ENCODE measurements at regions not wholly inside any gene's neighbourhood (a gene's known extent, or its start where the extent isn't known, plus 50 kb on each side); places are given as distances from the start of the nearest gene placed in this dataset.

GRCh38 chr13:59178344-59178743, 985.4 kb downstream of the DIAPH3 start:
- no TSS peak for BruUV-seq (replicated peaks)
- Mint-ChIP-seq H3K27ac (ENCODE audit: low read depth, unreplicated experiment) (no peak overlapping the region), H3K4me3 (ENCODE audit: unreplicated experiment) (no peak overlapping the region), H3K27me3 (ENCODE audit: insufficient read depth, unreplicated experiment) (peaks cover 11% of the 10 kb centered on the region), H3K36me3 (ENCODE audit: insufficient read depth, unreplicated experiment) (no peaks in the 10 kb centered on the region), H3K4me1 (ENCODE audit: insufficient read depth, unreplicated experiment) (no peaks in the 10 kb centered on the region), H3K9me3 (ENCODE audit: unreplicated experiment) (peaks cover 15% of the 10 kb centered on the region)
- no peak for TF ChIP-seq CTCF (IDR thresholded peaks at IDR 0.05; ENCODE audit: unreplicated experiment)
- CTCF ChIA-PET: no interaction called here
- DNase-seq (ENCODE audit: unreplicated experiment): peak; percentile 27
- intact Hi-C loops (cut with micrococcal nuclease): no loop called here
- POLR2A ChIA-PET: no interaction called here

GRCh38 chr13:59182241-59182640, 981.5 kb downstream of the DIAPH3 start:
- ChIA-PET CTCF (no interaction called here), POLR2A (interaction anchor here (0.5 kb wide), 1 partner anchor 148 kb away, joined by 4 read pairs; no protein-coding TSS in a partner anchor)
- BruUV-seq (replicated peaks): no TSS peak
- H3K4me1 Mint-ChIP-seq (ENCODE audit: insufficient read depth, unreplicated experiment): no peaks in the 10 kb centered on the region
- no peak for TF ChIP-seq CTCF (IDR thresholded peaks at IDR 0.05; ENCODE audit: unreplicated experiment)
- H3K9me3 Mint-ChIP-seq (ENCODE audit: unreplicated experiment): peaks cover 7% of the 10 kb centered on the region
- H3K36me3 Mint-ChIP-seq (ENCODE audit: insufficient read depth, unreplicated experiment): no peaks in the 10 kb centered on the region
- H3K4me3 Mint-ChIP-seq (ENCODE audit: unreplicated experiment): no peak overlapping the region
- no peaks in the 10 kb centered on the region for H3K27me3 Mint-ChIP-seq (ENCODE audit: insufficient read depth, unreplicated experiment)
- intact Hi-C loops (cut with micrococcal nuclease): no loop called here
- no peak for DNase-seq (ENCODE audit: unreplicated experiment)
- no peak overlapping the region for H3K27ac Mint-ChIP-seq (ENCODE audit: low read depth, unreplicated experiment)

GRCh38 chr13:59197397-59197796, 966.3 kb downstream of the DIAPH3 start:
- Mint-ChIP-seq H3K9me3 (ENCODE audit: unreplicated experiment) (no peaks in the 10 kb centered on the region), H3K4me1 (ENCODE audit: insufficient read depth, unreplicated experiment) (no peaks in the 10 kb centered on the region), H3K4me3 (ENCODE audit: unreplicated experiment) (no peak overlapping the region), H3K36me3 (ENCODE audit: insufficient read depth, unreplicated experiment) (no peaks in the 10 kb centered on the region), H3K27me3 (ENCODE audit: insufficient read depth, unreplicated experiment) (peaks cover 53% of the 10 kb centered on the region), H3K27ac (ENCODE audit: low read depth, unreplicated experiment) (no peak overlapping the region)
- ChIA-PET CTCF (no interaction called here), POLR2A (no interaction called here)
- DNase-seq (ENCODE audit: unreplicated experiment): no peak
- TF ChIP-seq CTCF (IDR thresholded peaks at IDR 0.05; ENCODE audit: unreplicated experiment): no peak
- intact Hi-C loops (cut with micrococcal nuclease): no loop called here
- no TSS peak for BruUV-seq (replicated peaks)

- Mint-ChIP-seq H3K9me3 (ENCODE audit: unreplicated experiment) (peaks cover 15% of the 10 kb centered on the region), H3K27ac (ENCODE audit: low read depth, unreplicated experiment) (no peak overlapping the region), H3K36me3 (ENCODE audit: insufficient read depth, unreplicated experiment) (no peaks in the 10 kb centered on the region), H3K4me3 (ENCODE audit: unreplicated experiment) (no peak overlapping the region), H3K27me3 (ENCODE audit: insufficient read depth, unreplicated experiment) (peaks cover 61% of the 10 kb centered on the region), H3K4me1 (ENCODE audit: insufficient read depth, unreplicated experiment) (no peaks in the 10 kb centered on the region)
- no peak for TF ChIP-seq CTCF (IDR thresholded peaks at IDR 0.05; ENCODE audit: unreplicated experiment)
- no peak for DNase-seq (ENCODE audit: unreplicated experiment)
- intact Hi-C loops (cut with micrococcal nuclease): no loop called here
- no TSS peak for BruUV-seq (replicated peaks)
- POLR2A ChIA-PET: no interaction called here
- CTCF ChIA-PET: no interaction called here
Observed at GRCh38 chr13:59201841-59202240, 961.9 kb downstream of the DIAPH3 start.
